A673 (cell line): ENCODE measurements at regions not wholly inside any gene's neighbourhood (a gene's known extent, or its start where the extent isn't known, plus 50 kb on each side); places are given as distances from the start of the nearest gene placed in this dataset.
A peak's percentile ranks its signal among the peaks of the same experiment; 100 is the strongest.

Source experiments
- BruUV-seq: library from RNA; stranded (reverse); fragments of 400-500 nt; replicated peaks from 2 replicates; lab custom pipeline; 2021; lab: Mats Ljungman, UMichigan
- CTCF ChIA-PET: fragments of 300-600 bp; sonication (Branson Sonifier 250); formaldehyde crosslinking; loops from one replicate; lab custom pipeline; 2022; ENCODE audit warnings: antibody characterized with exemption; lab: Charles Lee
- POLR2A ChIA-PET: fragments of 300-600 bp; sonication (Branson Sonifier 250); formaldehyde crosslinking; loops from one replicate; lab custom pipeline; 2022; ENCODE audit warnings: antibody characterized with exemption; ENCODE audit not compliant: low non-redundant PET; lab: Charles Lee
- DNase-seq: peaks from one replicate; pipeline ENCODE4 v3.0.0-alpha.2; 2015; ENCODE audit warnings: low spot score
- H3K27ac ChIP-seq: fragments of 200-600 bp; sonication (generic); 2 replicates; pipeline ENCODE4 v1.5.1; 2016; ENCODE audit warnings: mixed run types, low read depth, mild to moderate bottlenecking, mixed read lengths, antibody characterized with exemption, low read length; ENCODE audit not compliant: poor library complexity, severe bottlenecking
- H3K27me3 ChIP-seq: fragments of 200-600 bp; sonication (generic); replicated peaks from 2 replicates; pipeline ENCODE4 v1.6.1; 2017; ENCODE audit warnings: mixed run types, low read depth, mild to moderate bottlenecking, mixed read lengths, antibody characterized with exemption, low read length; ENCODE audit not compliant: insufficient read depth, poor library complexity
- H3K36me3 ChIP-seq: fragments of 200-600 bp; sonication (generic); 2 replicates; pipeline ENCODE4 v1.6.1; 2016; ENCODE audit warnings: mixed run types, mild to moderate bottlenecking, mixed read lengths, antibody characterized with exemption, low read length; ENCODE audit not compliant: insufficient read depth, poor library complexity, severe bottlenecking
- H3K4me1 ChIP-seq: fragments of 200-600 bp; sonication (generic); 2 replicates; pipeline ENCODE4 v1.6.1; 2017; ENCODE audit warnings: mixed run types, mild to moderate bottlenecking, mixed read lengths, antibody characterized with exemption, low read length; ENCODE audit not compliant: insufficient read depth, poor library complexity, severe bottlenecking
- H3K4me3 ChIP-seq: fragments of 200-600 bp; sonication (generic); 2 replicates; pipeline ENCODE4 v1.5.1; 2016; ENCODE audit warnings: low read depth, mixed run types, mild to moderate bottlenecking, mixed read lengths, low read length; ENCODE audit not compliant: poor library complexity, severe bottlenecking
- H3K9me3 ChIP-seq: fragments of 200-600 bp; sonication (generic); 2 replicates; pipeline ENCODE4 v1.6.1; 2016; ENCODE audit warnings: mixed run types, low read depth, mild to moderate bottlenecking, mixed read lengths, antibody characterized with exemption, low read length; ENCODE audit not compliant: poor library complexity, severe bottlenecking
- EZH2 ChIP-seq: fragments of 200-600 bp; sonication (generic); IDR thresholded peaks from 2 replicates; pipeline ENCODE4 v1.6.1; 2017; ENCODE audit warnings: borderline replicate concordance, low read depth, mild to moderate bottlenecking, mixed read lengths, antibody characterized with exemption, low read length; ENCODE audit not compliant: poor library complexity, severe bottlenecking
- intact Hi-C: fragments of 100-400 bp; cut with micrococcal nuclease; formaldehyde crosslinking; loops from one replicate; pipeline ENCODE4 v1.10.0; 2022; ENCODE audit not compliant: unreplicated experiment
- TF ChIP-seq, protein P1 (sequence below): fragments of 300-800, 200-600 bp; sonication (generic); conservative IDR thresholded peaks from 2 replicates; pipeline ENCODE4 v1.5.1; 2017; ENCODE audit warnings: low read depth, mild to moderate bottlenecking, antibody characterized with exemption, low read length, moderate library complexity, mixed read lengths

DNA sequence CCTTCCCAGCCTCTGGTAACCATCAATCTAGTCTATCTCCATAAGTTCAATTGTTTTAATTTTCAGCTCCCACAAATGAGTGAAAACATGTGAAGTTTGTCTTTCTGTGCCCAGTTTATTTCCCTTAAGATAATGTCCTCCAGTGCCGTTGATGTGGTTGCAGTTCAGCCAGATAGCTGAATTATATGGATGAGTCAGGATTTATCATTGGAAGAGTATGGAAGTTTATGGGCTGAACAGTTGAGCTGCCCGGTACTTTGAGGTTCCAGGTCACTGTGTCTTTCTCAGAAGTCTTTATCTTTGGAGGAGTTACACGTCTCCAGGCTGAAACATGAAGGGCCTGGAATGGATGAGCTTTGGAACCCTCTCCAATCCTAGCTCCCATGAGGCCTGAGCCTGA lies 120.1 kb downstream of the ASCL4 start:
- no peak overlapping the region for H3K27ac ChIP-seq
- no TSS peak for BruUV-seq
- H3K27me3 ChIP-seq, result peaks cover 44% of the 10 kb centered on the region
- no peak overlapping the region for H3K4me3 ChIP-seq
- intact Hi-C loops, result no loop called here
- no peak for DNase-seq
- no peak for TF ChIP-seq EZH2
- TF ChIP-seq, protein P1, sequence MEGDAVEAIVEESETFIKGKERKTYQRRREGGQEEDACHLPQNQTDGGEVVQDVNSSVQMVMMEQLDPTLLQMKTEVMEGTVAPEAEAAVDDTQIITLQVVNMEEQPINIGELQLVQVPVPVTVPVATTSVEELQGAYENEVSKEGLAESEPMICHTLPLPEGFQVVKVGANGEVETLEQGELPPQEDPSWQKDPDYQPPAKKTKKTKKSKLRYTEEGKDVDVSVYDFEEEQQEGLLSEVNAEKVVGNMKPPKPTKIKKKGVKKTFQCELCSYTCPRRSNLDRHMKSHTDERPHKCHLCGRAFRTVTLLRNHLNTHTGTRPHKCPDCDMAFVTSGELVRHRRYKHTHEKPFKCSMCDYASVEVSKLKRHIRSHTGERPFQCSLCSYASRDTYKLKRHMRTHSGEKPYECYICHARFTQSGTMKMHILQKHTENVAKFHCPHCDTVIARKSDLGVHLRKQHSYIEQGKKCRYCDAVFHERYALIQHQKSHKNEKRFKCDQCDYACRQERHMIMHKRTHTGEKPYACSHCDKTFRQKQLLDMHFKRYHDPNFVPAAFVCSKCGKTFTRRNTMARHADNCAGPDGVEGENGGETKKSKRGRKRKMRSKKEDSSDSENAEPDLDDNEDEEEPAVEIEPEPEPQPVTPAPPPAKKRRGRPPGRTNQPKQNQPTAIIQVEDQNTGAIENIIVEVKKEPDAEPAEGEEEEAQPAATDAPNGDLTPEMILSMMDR, result no peak
- no peaks in the 10 kb centered on the region for H3K9me3 ChIP-seq
- H3K4me1 ChIP-seq, result no peaks in the 10 kb centered on the region
- ChIA-PET POLR2A (no interaction called here), CTCF (no interaction called here)
- H3K36me3 ChIP-seq, result no peaks in the 10 kb centered on the region

DNA sequence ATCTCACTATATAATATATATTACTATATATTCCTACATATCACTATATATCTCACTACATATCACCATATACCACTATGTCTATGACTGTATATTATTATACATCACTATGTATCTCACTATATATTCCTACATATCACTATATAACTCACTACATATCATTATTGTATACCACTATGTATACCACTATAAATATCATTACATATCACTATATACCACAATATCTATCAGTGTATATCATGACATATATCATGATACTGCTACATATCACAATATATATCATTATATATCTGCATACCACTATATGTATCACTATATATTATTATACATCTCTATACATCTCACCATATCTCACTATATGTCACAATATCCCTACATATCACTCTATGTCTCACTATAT lies 121.5 kb downstream of the ASCL4 start:
- POLR2A ChIA-PET, result no interaction called here
- TF ChIP-seq EZH2, result no peak
- TF ChIP-seq, protein P1, result no peak
- DNase-seq, result no peak
- Histone ChIP-seq H3K27me3 (peaks cover 56% of the 10 kb centered on the region), H3K4me3 (no peak overlapping the region), H3K9me3 (no peaks in the 10 kb centered on the region), H3K4me1 (no peaks in the 10 kb centered on the region), H3K36me3 (no peaks in the 10 kb centered on the region), H3K27ac (no peak overlapping the region)
- CTCF ChIA-PET, result no interaction called here
- intact Hi-C loops, result no loop called here
- BruUV-seq, result no TSS peak

GRCh38 chr12:107900588-107900987 lies 126.1 kb downstream of the ASCL4 start:
- Histone ChIP-seq H3K36me3 (no peaks in the 10 kb centered on the region), H3K4me1 (no peaks in the 10 kb centered on the region), H3K27me3 (peaks cover 79% of the 10 kb centered on the region), H3K9me3 (no peaks in the 10 kb centered on the region), H3K4me3 (no peak overlapping the region), H3K27ac (no peak overlapping the region)
- POLR2A ChIA-PET, result no interaction called here
- no peak for DNase-seq
- no TSS peak for BruUV-seq
- CTCF ChIA-PET, result interaction anchor here (0.6 kb wide), 1 partner anchor 96 kb away, joined by 6 read pairs; no protein-coding TSS in a partner anchor
- intact Hi-C loops, result no loop called here
- no peak for TF ChIP-seq EZH2

DNA sequence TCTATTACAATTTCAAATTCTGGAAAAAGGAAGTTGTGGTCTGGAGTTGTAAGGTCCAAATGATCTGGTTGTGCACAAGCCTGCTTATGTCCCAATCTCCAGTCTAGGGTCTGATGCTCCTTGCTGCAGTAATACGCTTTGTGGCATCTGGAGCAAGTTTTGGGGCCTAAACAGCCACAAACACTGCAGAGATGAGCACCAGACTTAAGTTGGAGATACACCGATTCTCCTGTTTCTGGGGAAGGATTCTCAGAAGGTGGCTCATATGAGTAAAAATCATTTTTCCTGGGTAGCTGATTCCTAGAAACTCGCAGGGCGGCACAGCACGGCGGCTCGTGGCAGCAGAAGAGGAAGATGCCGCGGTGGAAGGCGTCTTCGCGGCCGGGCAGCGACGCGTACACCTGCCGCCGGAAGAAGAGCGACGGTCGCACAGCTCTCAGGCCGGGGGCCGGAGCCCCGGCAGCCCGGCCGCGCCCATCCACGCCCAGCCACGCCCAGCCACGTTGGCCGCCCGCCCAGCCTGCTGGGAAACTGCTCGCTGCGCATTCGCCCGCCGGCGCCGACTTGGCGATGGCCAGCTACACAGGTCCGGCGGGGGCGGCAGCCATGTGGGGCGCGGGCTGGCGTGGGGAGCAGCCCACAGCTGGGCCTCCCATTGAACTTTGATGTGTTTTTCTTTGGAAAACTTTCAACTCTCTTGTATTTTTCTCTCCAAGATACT lies 129.0 kb downstream of the ASCL4 start:
- no TSS peak for BruUV-seq
- TF ChIP-seq EZH2, result peak; percentile 68
- TF ChIP-seq, protein P1, result no peak
- Histone ChIP-seq H3K4me1 (no peaks in the 10 kb centered on the region), H3K4me3 (peak overlapping the region; percentile 28), H3K27me3 (peaks cover 94% of the 10 kb centered on the region), H3K36me3 (no peaks in the 10 kb centered on the region), H3K9me3 (no peaks in the 10 kb centered on the region), H3K27ac (no peak overlapping the region)
- intact Hi-C loops, result no loop called here
- ChIA-PET POLR2A (no interaction called here), CTCF (interaction anchor here (0.7 kb wide), 1 partner anchor 1061 kb away, joined by 3 read pairs; no protein-coding TSS in a partner anchor)
- peak; percentile 28 for DNase-seq
